Ascending aorta (tissue), 2 donors: ENCODE measurements at regions not wholly inside any gene's neighbourhood (a gene's known extent, or its start where the extent isn't known, plus 50 kb on each side); places are given as distances from the start of the nearest gene placed in this dataset.

Experiments used
- DNase-seq, 2 donors: peaks; one replicate each; pipeline ENCODE4 v3.0.0-alpha.2; 2019; ENCODE audit warnings: low spot score in 2 of 2
- H3K27ac ChIP-seq, 2 donors: fragments of 200-600 bp; sonication (generic); one replicate each; pipeline ENCODE4 v1.5.1; 2016 to 2017; ENCODE audit warnings: mild to moderate bottlenecking in 1 of 2
- H3K27me3 ChIP-seq: fragments of 200-600 bp; sonication (generic); one replicate; pipeline ENCODE4 v1.5.1; 2017
- H3K36me3 ChIP-seq, 2 donors: fragments of 200-600 bp; sonication (generic); one replicate each; pipeline ENCODE4 v1.5.1; 2016
- H3K4me1 ChIP-seq, 2 donors: fragments of 200-600 bp; sonication (generic); one replicate each; pipeline ENCODE4 v1.5.1; 2016 to 2017; ENCODE audit warnings: mild to moderate bottlenecking in 1 of 2
- H3K4me3 ChIP-seq, 2 donors: fragments of 200-600 bp; sonication (generic); one replicate each; pipeline ENCODE4 v1.5.1; 2016 to 2017; ENCODE audit warnings: mild to moderate bottlenecking in 1 of 2
- H3K9me3 ChIP-seq, 2 donors: fragments of 200-600 bp; sonication (generic); one replicate each; pipeline ENCODE4 v1.5.1; 2016
- intact Hi-C: fragments of 100-400 bp; cut with DNase I; formaldehyde crosslinking; loops from one replicate; pipeline ENCODE4 v1.15.1; 2023
- TF ChIP-seq, protein P1 (sequence below), 3 experiments: fragments of 200-600 bp in 2 of 3; fragments of 450-650 bp in 1 of 3; sonication (generic) in 2 of 3; IDR thresholded peaks; one replicate each; pipeline ENCODE4 v1.5.1; 2016 to 2019; ENCODE audit warnings: antibody characterized with exemption in 3 of 3, mild to moderate bottlenecking in 1 of 3, moderate library complexity in 1 of 3

DNA sequence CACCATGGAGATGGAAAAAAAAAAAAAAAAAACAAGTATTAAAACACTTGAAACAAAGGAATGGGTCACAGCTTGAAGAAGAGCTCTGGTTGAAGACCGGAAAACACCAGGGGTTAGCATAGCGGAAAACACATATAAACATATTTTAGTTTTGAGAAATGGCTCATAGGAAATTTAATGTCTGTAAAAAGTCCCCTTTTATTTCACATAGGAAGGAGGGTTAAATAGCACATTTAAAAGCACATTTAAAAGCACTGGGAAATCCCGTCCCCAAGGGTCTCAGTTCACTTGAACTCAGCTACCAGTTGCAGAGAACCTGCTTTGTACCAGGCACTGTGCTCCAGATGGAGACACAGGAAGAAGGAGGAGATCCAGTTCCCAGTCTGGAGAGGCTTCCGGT is 65.5 kb downstream of the KCNE4 start:
- Histone ChIP-seq H3K4me1 (no peaks in the 10 kb centered on the region), H3K36me3 (no peaks in the 10 kb centered on the region), H3K27ac (no peak overlapping the region), H3K4me3 (no peak overlapping the region), H3K9me3 (no peaks in the 10 kb centered on the region), H3K27me3 (no peaks in the 10 kb centered on the region)
- TF ChIP-seq, protein P1, sequence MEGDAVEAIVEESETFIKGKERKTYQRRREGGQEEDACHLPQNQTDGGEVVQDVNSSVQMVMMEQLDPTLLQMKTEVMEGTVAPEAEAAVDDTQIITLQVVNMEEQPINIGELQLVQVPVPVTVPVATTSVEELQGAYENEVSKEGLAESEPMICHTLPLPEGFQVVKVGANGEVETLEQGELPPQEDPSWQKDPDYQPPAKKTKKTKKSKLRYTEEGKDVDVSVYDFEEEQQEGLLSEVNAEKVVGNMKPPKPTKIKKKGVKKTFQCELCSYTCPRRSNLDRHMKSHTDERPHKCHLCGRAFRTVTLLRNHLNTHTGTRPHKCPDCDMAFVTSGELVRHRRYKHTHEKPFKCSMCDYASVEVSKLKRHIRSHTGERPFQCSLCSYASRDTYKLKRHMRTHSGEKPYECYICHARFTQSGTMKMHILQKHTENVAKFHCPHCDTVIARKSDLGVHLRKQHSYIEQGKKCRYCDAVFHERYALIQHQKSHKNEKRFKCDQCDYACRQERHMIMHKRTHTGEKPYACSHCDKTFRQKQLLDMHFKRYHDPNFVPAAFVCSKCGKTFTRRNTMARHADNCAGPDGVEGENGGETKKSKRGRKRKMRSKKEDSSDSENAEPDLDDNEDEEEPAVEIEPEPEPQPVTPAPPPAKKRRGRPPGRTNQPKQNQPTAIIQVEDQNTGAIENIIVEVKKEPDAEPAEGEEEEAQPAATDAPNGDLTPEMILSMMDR (IDR thresholded peaks at IDR 0.05): no peak
- intact Hi-C loops: no loop called here
- DNase-seq: no peak

DNA sequence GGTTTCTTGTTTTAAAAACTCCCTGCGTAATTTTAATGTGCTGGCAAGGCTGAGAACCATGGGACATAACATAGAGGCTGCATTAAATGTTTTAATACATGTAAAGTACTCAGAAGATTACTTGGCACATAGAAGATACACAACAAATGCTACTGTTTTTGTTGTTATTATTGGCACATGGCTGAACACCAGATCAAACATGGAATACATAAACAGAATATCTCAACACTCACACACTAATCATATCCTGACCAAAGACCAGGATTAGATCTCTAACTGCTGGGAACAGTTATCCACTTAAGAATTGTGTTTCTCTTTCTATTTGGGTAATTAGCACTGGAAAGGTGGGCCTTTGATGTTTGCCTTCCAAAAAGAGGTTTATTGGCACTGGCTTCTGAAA is 69.3 kb downstream of the KCNE4 start:
- Histone ChIP-seq H3K27ac (no peak overlapping the region), H3K27me3 (no peaks in the 10 kb centered on the region), H3K4me3 (no peak overlapping the region), H3K36me3 (no peaks in the 10 kb centered on the region), H3K9me3 (no peaks in the 10 kb centered on the region), H3K4me1 (no peaks in the 10 kb centered on the region)
- TF ChIP-seq, protein P1 (IDR thresholded peaks at IDR 0.05): no peak
- intact Hi-C loops: no loop called here
- DNase-seq: no peak

DNA sequence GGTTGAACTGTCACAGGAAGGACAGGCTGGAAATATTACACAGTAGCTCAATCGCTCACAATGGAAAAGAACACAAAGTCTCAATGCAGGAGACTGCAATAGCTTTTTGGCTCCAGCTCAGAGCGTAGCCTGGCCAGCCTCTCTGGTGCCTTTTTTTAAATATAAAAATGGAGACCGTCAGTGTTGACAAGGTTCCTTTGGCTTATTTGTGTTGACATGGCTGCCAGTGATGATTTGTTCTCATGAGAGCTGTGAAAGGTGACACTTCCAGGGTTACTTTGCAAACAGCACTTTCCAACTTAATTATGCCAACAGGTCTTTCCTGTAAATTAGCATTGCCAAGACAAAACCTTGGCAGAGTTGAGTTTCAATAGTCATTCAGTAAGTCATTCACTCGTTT is 70.8 kb downstream of the KCNE4 start:
- H3K4me1 ChIP-seq: no peaks in the 10 kb centered on the region
- TF ChIP-seq, protein P1 (IDR thresholded peaks at IDR 0.05): no peak
- intact Hi-C loops: no loop called here
- no peaks in the 10 kb centered on the region for H3K36me3 ChIP-seq
- no peak overlapping the region for H3K4me3 ChIP-seq
- H3K27ac ChIP-seq: no peak overlapping the region
- H3K9me3 ChIP-seq: no peaks in the 10 kb centered on the region
- DNase-seq: no peak
- H3K27me3 ChIP-seq: no peaks in the 10 kb centered on the region

DNA sequence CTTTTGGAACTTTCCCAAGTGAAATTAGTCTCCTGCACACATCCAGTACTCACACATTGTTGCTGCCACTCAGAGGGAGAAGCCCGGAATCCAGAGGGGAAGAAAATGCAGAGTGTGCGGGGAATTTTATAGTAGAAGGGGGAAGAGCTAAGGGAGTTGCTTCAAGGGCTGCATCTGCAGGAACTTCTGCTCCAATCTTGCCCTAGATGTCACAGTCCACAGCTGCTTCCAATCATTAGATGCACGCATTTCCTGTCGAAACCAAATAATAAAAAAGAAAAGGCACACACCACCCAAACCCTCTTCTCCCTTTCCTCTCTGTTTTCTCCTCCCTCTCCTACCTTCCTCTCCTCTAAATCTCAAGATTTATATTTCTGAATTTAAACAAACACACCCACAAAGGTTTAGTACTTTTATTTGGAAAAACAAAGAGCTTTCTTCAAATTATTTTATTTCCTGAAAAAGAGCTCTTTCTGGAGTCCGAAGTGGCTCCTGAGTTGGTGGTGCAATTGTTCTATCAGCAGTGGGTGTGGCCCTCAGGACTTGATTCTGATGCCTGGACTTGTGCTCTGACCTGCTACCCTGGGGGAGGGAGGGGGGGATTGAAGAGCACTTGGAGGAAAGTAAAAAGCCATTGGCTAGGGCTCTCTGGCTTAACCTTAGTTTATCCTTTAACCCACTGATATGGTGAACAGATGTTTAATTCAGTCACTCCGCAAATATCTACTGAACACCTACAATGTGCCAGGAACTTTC is 72.0 kb downstream of the KCNE4 start:
- no peaks in the 10 kb centered on the region for H3K27me3 ChIP-seq
- no peak overlapping the region for H3K4me3 ChIP-seq
- H3K9me3 ChIP-seq: no peaks in the 10 kb centered on the region
- no peak overlapping the region for H3K27ac ChIP-seq
- no peak for DNase-seq
- TF ChIP-seq, protein P1 (IDR thresholded peaks at IDR 0.05): no peak
- intact Hi-C loops: no loop called here
- no peaks in the 10 kb centered on the region for H3K4me1 ChIP-seq
- H3K36me3 ChIP-seq: no peaks in the 10 kb centered on the region

- Histone ChIP-seq H3K4me1 (no peaks in the 10 kb centered on the region), H3K9me3 (no peaks in the 10 kb centered on the region), H3K36me3 (no peaks in the 10 kb centered on the region), H3K27ac (no peak overlapping the region), H3K27me3 (no peaks in the 10 kb centered on the region), H3K4me3 (no peak overlapping the region)
- TF ChIP-seq, protein P1 (IDR thresholded peaks at IDR 0.05): no peak
- no peak for DNase-seq
- intact Hi-C loops: no loop called here
Observed at GRCh38 chr2:223141606-223142005, 89.6 kb downstream of the KCNE4 start.

GRCh38 chr2:223142118-223142517 is 90.1 kb downstream of the KCNE4 start:
- no peak overlapping the region for H3K27ac ChIP-seq
- intact Hi-C loops: no loop called here
- H3K9me3 ChIP-seq: no peaks in the 10 kb centered on the region
- H3K27me3 ChIP-seq: no peaks in the 10 kb centered on the region
- H3K4me3 ChIP-seq: no peak overlapping the region
- no peak for DNase-seq
- H3K4me1 ChIP-seq: no peaks in the 10 kb centered on the region
- TF ChIP-seq, protein P1 (IDR thresholded peaks at IDR 0.05): no peak
- H3K36me3 ChIP-seq: no peaks in the 10 kb centered on the region
